Body of pancreas (tissue), 4 donors: ENCODE measurements at regions not wholly inside any gene's neighbourhood (a gene's known extent, or its start where the extent isn't known, plus 50 kb on each side); places are given as distances from the start of the nearest gene placed in this dataset.
A peak's percentile ranks its signal among the peaks of the same experiment; 100 is the strongest.

Experiments used
- ATAC-seq: fragments of 150-250 bp; one replicate; pipeline ENCODE4 v1.9.1; 2016
- DNase-seq, 4 donors: peaks; one replicate each; pipeline ENCODE4 v3.0.0-alpha.2; 2019
- H3K27ac ChIP-seq, 4 donors: fragments of 200-600 bp; sonication (generic); 1 replicate in 3 of 4; 2 replicates in 1 of 4; pipeline versions ENCODE4 v1.5.1 to v1.6.1; 2016 to 2019; ENCODE audit warnings: mild to moderate bottlenecking in 1 of 4, mixed read lengths in 1 of 4, moderate library complexity in 1 of 4
- H3K27me3 ChIP-seq, 2 donors: fragments of 200-600 bp; sonication (generic); one replicate each; pipeline ENCODE4 v1.6.0; 2016; ENCODE audit warnings: mild to moderate bottlenecking in 1 of 2
- H3K36me3 ChIP-seq, 2 donors: fragments of 200-600 bp; sonication (generic); replicated peaks in 1 of 2; 2 replicates each; pipeline ENCODE4 v1.5.1; 2016; ENCODE audit warnings: low read depth in 2 of 2; ENCODE audit not compliant: insufficient read depth in 1 of 2
- H3K4me1 ChIP-seq: fragments of 200-600 bp; sonication (generic); one replicate; pipeline ENCODE4 v1.6.0; 2016
- H3K4me3 ChIP-seq, 2 donors: fragments of 200-600 bp; sonication (generic); 1 replicate in 1 of 2; 2 replicates in 1 of 2; pipeline ENCODE4 v1.5.1; 2016 to 2019
- H3K9me3 ChIP-seq, 3 donors: fragments of 200-600 bp; sonication (generic); 1 replicate in 2 of 3; 2 replicates in 1 of 3; pipeline ENCODE4 v1.5.1; 2016
- CTCF ChIP-seq, 7 experiments: fragments of 450-650 bp in 4 of 7; fragments of 200-600 bp in 3 of 7; sonication (generic) in 3 of 7; IDR thresholded peaks; one replicate each; pipeline ENCODE4 v1.5.1; 2016 to 2019; ENCODE audit warnings: antibody characterized with exemption in 7 of 7
- POLR2A ChIP-seq, 3 donors: fragments of 450-650 bp; IDR thresholded peaks; one replicate each; pipeline ENCODE4 v1.6.1; 2016; ENCODE audit warnings: antibody characterized with exemption in 3 of 3, mild to moderate bottlenecking in 2 of 3
- WGBS, 2 donors: methylation state at CpG; one replicate each; pipeline ENCODE4 v1.1.5; 2017; 5-methylcytosine and 5-hydroxymethylcytosine counted together
- intact Hi-C: fragments of 100-400 bp; cut with DNase I; formaldehyde crosslinking; loops from one replicate; pipeline ENCODE4 v1.15.1; 2023

- intact Hi-C loops, result no loop called here
- Histone ChIP-seq H3K4me1 (no peaks in the 10 kb centered on the region), H3K27ac (no peak overlapping the region), H3K36me3 (no peaks in the 10 kb centered on the region), H3K27me3 (no peaks in the 10 kb centered on the region), H3K9me3 (no peaks in the 10 kb centered on the region), H3K4me3 (no peak overlapping the region)
- 78 to 79% methylated on average over 6 of the region's 6 CpGs for WGBS, 2 donors
- DNase-seq (no peak), ATAC-seq (no peak)
- no peak for TF ChIP-seq CTCF (IDR thresholded peaks at IDR 0.05)
- TF ChIP-seq POLR2A (IDR thresholded peaks at IDR 0.05), result no peak
Observed at GRCh38 chr2:225911019-225911418, 511.5 kb downstream of the NYAP2 start.

GRCh38 chr2:225895126-225895525 lies 495.6 kb downstream of the NYAP2 start:
- ATAC-seq, result no peak
- Histone ChIP-seq H3K27ac (no peak overlapping the region), H3K36me3 (no peaks in the 10 kb centered on the region), H3K27me3 (no peaks in the 10 kb centered on the region), H3K4me3 (no peak overlapping the region), H3K4me1 (peaks cover 9% of the 10 kb centered on the region), H3K9me3 (no peaks in the 10 kb centered on the region)
- TF ChIP-seq CTCF (IDR thresholded peaks at IDR 0.05) (no peak), POLR2A (IDR thresholded peaks at IDR 0.05) (no peak)
- WGBS, 2 donors, result 74 to 76% methylated on average over 1 of the region's 1 CpG
- intact Hi-C loops, result no loop called here
- DNase-seq, result no peak

- no peaks in the 10 kb centered on the region for H3K9me3 ChIP-seq
- ATAC-seq (peak; percentile 42), DNase-seq (no peak)
- WGBS, 2 donors, result 30 to 32% methylated on average over 4 of the region's 4 CpGs
- no peaks in the 10 kb centered on the region for H3K27me3 ChIP-seq
- no peak overlapping the region for H3K4me3 ChIP-seq
- no peak overlapping the region for H3K27ac ChIP-seq
- TF ChIP-seq POLR2A (IDR thresholded peaks at IDR 0.05) (no peak), CTCF (IDR thresholded peaks at IDR 0.05) (no peak)
- H3K4me1 ChIP-seq, result peaks cover 9% of the 10 kb centered on the region
- intact Hi-C loops, result no loop called here
- H3K36me3 ChIP-seq, result no peaks in the 10 kb centered on the region
Observed at GRCh38 chr2:225894236-225894980, 494.9 kb downstream of the NYAP2 start.

- Histone ChIP-seq H3K27me3 (no peaks in the 10 kb centered on the region), H3K27ac (no peak overlapping the region), H3K4me1 (peaks cover 9% of the 10 kb centered on the region), H3K36me3 (no peaks in the 10 kb centered on the region), H3K4me3 (no peak overlapping the region), H3K9me3 (no peaks in the 10 kb centered on the region)
- intact Hi-C loops, result no loop called here
- ATAC-seq, result no peak
- TF ChIP-seq POLR2A (IDR thresholded peaks at IDR 0.05), result no peak
- TF ChIP-seq CTCF (IDR thresholded peaks at IDR 0.05), result no peak
- DNase-seq, result no peak
Observed at GRCh38 chr2:225893151-225893550, 493.6 kb downstream of the NYAP2 start.

GRCh38 chr2:225891771-225892170 lies 492.3 kb downstream of the NYAP2 start:
- H3K4me3 ChIP-seq, result no peak overlapping the region
- ATAC-seq (no peak), DNase-seq (no peak)
- no peak overlapping the region for H3K27ac ChIP-seq
- H3K27me3 ChIP-seq, result no peaks in the 10 kb centered on the region
- 54 to 60% methylated on average over 1 of the region's 1 CpG for WGBS, 2 donors
- H3K36me3 ChIP-seq, result no peaks in the 10 kb centered on the region
- H3K9me3 ChIP-seq, result no peaks in the 10 kb centered on the region
- peaks cover 9% of the 10 kb centered on the region for H3K4me1 ChIP-seq
- intact Hi-C loops, result no loop called here
- TF ChIP-seq CTCF (IDR thresholded peaks at IDR 0.05) (no peak), POLR2A (IDR thresholded peaks at IDR 0.05) (no peak)
